ENCODE measurements at regions not wholly inside any gene's neighbourhood (a gene's known extent, or its start where the extent isn't known, plus 50 kb on each side); places are given as distances from the start of the nearest gene placed in this dataset.
A peak's percentile ranks its signal among the peaks of the same experiment; 100 is the strongest.

GRCh38 chr2:121900391-121900790, 144.9 kb downstream of the TSN start:
- no peak for DNase-seq

DNA sequence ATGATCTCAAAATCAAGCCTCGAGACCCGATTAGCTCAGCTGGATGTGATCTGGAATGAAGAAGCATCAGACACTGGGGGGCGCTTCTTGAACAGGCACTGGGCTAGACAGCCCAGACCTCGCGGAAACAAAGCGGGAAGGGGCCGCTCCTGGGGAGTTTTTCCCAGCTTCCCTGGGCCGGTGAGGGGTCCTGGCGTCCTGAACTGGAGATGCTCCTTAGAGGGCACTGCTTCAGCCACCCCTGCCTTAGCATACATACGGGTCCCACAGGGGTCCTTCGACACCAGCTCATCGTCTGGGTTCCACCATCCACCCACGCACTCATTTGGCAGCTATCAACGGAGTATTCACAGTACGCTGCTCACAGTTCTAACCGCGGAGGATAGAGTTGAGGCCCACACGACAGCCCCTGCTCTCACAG, 146.7 kb downstream of the TSN start:
- DNase-seq, result no peak

DNA sequence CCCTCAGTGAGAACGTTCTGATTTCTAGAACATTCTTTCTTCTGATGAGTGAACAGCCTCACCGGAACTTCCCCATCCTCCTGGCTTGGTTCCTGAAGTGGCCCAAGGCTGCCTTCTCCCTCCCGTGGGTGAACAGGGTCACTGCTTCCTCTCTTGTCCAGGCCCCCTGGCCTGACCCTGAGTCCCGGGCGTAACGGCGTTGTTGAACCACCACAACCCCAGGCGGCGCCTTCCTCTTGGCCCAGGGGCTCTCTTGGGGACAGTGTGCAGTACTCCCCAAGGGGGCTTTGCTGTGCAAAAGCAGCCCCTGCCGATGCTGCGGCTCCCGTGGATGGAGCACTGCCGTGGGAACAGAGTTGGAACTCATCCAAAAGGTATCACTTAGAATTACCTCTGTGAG, 147.2 kb downstream of the TSN start:
- DNase-seq, result no peak

DNA sequence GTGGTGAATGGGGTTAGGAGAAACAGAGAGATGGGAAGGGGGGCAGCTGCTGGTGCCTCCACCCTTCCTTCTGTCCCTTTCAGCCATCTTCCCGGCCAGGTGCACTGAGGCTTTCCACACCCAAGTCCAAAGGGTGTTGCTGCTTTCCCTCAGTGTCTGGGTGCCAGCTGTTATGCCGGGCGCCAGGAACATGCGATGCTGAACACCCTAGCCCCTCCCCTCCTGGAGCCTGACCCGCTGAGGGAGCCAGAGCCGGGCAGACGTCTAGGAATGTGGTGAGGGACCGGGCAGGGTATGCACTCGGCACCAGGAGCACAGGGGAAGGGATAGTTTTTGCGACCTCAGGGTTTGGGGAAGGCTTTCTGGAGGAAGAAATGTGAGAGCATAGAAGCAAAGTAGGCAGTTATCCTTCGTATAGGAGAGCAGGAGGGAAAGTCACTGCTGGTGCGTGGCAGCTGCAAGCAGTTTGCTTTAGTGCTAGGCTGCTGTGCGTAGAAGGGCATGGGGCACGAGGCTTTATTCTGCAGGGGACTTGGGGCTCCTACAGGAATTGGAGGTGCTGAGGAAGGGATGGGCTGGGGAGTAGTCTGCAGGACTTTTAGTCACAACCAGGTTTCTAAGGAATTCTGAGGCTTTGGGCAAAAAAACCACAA, 147.7 kb downstream of the TSN start:
- DNase-seq, result no peak

- DNase-seq, result no peak
Observed at GRCh38 chr2:121904656-121905055, 149.2 kb downstream of the TSN start.

GRCh38 chr2:121905201-121905600, 149.8 kb downstream of the TSN start:
- no peak for DNase-seq

- no peak for DNase-seq
Observed at GRCh38 chr2:121906170-121906569, 150.7 kb downstream of the TSN start.

- DNase-seq, result no peak
Observed at GRCh38 chr2:121907928-121908327, 152.5 kb downstream of the TSN start.

- no peak for DNase-seq
Observed at GRCh38 chr2:121910139-121910538, 154.7 kb downstream of the TSN start.

DNA sequence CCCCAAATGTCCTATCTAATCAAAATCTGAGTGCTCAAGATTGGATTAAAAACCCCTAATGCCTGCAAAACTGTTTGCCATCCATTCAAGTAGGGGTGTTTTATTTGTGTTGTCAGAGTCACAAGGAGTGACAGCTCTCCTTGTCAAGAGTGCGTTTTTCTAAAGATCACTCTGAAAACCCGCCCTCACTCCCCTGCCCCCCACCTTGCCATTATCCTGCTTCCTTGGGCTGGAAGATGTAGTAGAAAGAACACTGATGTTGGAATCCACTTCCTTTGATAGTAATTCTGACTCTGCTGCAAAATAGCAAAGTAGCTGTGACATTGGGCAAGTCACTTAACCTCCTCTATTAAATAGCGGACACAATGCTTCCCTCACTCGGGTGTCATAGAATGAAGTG, 155.6 kb downstream of the TSN start:
- no peak for DNase-seq

DNA sequence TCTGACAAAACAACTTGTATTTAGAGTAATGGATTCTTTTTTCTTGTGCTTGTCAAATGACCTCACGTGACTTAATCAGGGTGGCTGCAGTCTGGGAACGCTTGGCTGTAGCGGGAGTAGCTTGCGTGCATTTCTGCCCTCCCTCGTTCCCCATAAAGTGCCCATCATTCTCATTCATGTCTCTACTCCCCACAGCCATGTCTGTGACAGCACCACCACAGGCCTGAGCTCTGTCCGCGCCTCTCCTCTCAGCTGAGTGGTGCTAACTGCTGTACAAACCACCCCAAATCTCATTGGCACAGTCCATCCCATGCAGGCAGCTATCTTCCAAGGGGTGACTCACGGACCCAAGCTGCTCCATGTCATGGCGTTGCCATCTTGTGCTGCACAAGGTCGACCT, 161.7 kb downstream of the TSN start:
- DNase-seq, result no peak

GRCh38 chr2:121918231-121918630, 162.8 kb downstream of the TSN start:
- no peak for DNase-seq

- no peak for DNase-seq
Observed at GRCh38 chr2:121919803-121920202, 164.4 kb downstream of the TSN start.

- DNase-seq, result no peak
Observed at GRCh38 chr2:121925466-121925865, 170.0 kb downstream of the TSN start.

DNA sequence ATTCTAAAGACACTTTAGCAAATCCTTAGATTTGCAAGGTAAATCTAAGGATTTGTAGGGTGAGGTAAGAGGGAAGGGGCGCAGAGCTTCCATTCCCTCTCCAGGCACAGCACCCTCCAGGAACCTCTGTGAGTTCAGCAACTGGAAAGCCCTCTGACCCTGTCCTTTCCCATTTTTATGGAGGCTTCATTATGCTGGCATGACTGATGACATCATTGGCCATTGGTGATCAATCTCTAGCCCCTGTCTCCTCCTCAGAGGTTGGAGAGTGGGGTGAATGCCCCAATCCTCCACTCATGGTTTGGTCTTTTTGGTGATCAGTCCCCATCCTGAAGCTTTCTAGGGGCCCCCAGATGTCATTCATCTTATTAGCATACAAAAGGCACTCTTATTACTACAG, 187.8 kb downstream of the TSN start:
- DNase-seq, result no peak

- no peak for DNase-seq
Observed at GRCh38 chr2:121944072-121944831, 188.8 kb downstream of the TSN start.

- no peak for DNase-seq
Observed at GRCh38 chr2:121947674-121948073, 192.2 kb downstream of the TSN start.

DNA sequence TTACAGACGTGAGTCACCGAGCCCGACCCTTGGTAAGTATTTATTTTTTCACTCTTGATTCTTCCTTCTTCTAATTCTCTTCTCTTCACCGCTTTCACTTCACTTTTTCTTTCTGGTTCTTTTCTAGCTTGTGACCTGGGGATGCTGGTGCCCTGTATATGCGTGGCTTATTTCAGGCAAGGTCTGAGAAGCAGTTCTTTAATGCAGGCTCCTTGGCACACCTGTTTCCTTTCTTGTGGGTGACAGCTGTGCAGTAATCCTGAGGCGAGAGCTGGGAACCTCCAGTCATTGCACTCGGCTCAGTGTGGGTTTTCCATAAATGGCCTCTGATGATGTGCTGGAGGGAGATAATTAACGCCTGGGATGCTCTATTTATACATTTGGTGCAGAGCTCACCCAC, 193.8 kb downstream of the TSN start:
- DNase-seq, result no peak

DNA sequence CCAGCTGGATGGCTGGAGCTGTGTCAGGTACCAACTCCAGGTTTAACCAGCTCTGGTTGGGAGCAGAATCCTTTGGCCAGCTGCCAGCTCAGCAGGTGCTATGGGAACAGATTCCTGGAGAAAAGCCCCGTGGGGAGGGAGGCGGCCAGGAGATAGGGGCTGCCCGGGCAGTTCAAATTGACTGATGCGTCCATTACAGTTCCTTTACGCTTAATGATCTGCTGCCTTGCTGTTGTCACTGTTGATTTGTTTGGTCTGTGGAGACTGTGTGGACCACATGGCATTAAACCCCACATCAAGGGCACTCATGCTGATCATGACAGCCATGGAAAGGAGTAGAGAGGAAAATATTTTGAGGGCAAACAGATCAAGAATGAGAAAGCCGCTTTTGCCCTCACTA, 200.0 kb downstream of the TSN start:
- DNase-seq, result peak; percentile 35

DNA sequence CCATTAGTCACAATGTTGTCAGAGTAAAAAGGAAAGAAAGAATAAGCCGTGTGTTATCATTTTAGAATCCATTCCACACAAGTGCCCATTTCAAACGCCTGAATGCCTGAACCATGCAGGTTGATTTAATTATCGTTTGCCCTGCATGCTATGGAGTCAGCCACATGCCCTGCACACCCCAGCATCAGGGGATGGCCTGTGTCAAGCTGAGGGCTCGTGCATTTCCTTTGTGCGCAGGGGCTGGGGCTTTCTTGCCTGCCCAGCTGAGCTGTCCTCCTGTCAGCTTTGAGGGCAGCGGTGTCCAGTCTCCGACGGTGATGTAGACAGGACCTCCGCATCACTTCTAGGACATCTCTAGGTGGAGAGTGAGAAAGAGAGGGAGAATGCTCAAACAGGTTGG, 200.4 kb downstream of the TSN start:
- no peak for DNase-seq

DNA sequence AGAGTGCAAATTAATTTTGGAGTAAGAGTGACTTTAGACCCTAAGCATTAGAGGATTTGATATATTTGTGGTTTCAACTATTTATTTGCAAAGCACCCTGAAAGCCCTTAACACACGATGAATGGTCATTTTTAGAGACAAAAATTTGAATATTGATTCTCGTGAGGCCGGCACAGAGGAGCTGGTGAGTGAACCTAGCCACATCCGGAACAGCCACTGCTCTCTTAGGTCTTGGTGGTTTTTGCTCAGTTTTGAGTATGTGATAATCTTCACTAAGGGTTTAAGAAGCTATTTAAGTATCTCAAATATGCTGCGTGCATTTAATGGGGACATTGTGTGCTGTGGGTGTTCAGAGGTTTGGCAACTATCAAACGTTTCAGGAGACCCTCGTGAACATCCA, 204.8 kb downstream of the TSN start:
- DNase-seq, result no peak

- DNase-seq, result no peak
Observed at GRCh38 chr2:121961761-121962160, 206.3 kb downstream of the TSN start.

DNA sequence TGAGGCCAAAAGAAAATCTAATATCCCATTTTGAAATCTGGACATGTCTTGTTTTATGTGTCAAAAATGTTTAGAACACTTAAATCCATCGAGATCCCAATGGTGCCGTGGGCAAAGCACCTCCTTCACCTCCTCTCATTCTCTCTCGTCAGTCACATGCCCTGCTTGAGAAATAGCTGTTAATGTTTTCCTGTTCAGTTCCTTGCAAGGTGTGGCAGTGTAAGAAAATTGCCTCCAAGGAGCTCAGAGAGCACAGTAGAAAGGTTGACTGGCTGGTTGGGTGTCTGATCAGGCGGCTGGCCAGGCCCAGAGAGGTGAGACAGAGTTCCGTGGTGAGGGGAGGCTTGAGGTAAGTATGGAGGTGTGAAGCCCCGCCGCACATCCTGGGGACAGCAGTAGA, 210.2 kb downstream of the TSN start:
- DNase-seq, result no peak

GRCh38 chr2:121966663-121967062, 211.2 kb downstream of the TSN start:
- DNase-seq, result no peak

DNA sequence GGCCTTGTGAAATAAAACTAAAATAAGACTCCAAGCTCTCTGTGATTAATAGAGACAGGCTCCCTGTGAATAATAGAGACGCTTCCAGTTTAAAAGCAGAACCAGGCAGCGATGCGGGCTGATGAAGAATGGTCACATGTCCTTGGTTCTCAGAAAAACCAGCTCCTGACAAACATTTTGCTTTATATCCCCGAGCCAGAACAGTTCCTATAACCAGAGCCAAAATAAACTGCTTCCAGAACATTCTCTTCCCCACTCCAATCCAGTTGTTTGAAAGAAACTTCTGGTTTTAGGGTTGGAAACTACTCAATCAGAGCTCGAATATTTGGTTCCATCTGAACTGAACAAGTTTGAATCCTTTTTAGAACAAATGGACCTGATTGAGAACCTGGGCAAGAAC, 213.7 kb downstream of the TSN start:
- no peak for DNase-seq
